ENCODE measurements at regions not wholly inside any gene's neighbourhood (a gene's known extent, or its start where the extent isn't known, plus 50 kb on each side); places are given as distances from the start of the nearest gene placed in this dataset.
"Not testable (repeated sequence)": the region's sequence is repeated elsewhere in the genome, so short reads cannot be mapped to it uniquely, and the experiment has no call there.

DNA sequence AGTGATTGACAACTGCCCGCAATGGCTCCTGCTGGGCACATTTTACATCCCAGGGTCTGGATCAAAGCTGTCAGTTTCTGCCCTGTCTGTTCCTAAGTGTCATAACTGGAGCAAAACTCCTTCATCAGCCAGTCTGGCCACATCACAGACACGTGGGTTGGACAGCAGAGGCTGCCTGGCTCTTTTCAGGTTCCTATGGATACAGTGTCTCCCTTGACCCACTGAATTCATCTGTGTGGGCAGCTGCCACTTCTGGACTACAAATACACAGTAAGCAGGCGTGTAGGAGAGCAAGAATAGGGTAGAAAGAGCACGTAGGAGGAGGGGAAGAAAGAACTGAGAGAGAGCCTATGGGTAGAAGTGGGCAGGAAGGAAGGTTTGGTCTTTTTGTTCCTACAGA is 238.0 kb downstream of the ENC1 start:
- no peak for DNase-seq (ENCODE audit: low spot score)

DNA sequence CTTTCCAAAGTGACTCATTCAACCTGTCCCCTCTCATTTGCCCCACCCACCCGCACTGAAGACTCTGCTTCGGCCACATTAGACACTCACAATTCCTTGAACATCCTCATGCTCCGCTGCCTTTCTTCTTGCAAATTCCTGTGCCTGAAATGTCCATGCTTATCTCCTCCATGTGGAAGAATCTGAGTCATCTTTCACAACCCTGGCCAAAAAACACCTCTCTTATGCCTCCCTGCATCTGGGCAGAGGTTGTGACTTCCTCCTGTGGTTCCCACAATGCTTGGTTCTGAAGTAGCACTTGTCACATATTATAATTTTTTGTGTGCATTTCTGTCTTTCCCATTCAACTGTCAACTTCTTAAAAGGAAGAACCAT is 238.6 kb downstream of the ENC1 start:
- DNase-seq (ENCODE audit: low spot score) = no peak

DNA sequence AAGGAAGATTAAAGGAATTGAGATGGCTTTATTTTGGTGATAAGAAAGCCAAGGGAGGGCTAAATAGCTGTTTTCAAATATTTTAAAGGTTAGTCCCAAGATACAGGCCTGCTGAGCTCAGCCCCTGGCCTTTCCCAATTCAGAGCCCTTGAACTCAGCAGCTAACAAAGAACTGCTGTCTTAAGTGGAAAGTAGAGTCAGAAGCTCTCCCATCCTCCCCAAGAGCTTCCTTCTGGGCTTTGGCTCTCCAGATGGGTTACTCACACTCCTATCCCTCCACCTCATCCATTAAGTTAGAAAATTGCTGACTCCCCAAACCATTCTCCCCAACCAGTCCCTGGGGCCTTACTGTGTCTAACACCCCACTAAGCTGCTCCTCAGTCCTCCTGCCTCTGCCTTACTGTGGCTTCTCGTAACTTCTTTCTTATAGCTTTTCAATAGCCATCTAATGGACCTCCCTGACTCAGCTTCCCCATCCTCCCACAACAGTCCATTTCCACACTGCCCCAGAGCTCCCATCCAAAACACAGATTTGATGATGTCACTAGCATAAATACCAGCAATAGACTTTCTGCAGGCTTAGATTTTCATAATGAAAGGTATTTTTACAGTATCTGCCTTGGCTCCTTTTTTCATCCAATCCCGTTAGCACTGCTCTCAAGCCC is 239.1 kb downstream of the ENC1 start:
- no peak for DNase-seq (ENCODE audit: low spot score)

DNA sequence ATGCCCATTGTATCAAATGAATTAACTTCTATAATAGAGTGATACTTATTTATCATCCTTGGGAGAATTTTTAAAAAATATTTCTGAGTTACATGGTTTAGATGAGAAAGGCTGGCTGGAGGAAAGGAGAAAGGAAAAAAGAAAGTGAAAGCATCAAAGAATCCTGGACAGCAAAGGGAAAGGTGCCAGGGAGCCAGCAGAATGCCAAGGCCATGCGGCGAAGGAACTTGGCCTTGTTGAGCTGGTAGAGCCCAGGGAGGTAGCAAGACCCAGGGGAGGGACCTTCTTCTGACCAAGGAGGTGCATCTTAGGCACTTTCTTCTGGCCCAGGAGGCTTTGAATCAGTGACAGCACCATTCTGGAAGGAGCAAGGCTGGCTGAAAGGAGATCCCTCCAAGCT is 240.5 kb downstream of the ENC1 start:
- no peak for DNase-seq (ENCODE audit: low spot score)

DNA sequence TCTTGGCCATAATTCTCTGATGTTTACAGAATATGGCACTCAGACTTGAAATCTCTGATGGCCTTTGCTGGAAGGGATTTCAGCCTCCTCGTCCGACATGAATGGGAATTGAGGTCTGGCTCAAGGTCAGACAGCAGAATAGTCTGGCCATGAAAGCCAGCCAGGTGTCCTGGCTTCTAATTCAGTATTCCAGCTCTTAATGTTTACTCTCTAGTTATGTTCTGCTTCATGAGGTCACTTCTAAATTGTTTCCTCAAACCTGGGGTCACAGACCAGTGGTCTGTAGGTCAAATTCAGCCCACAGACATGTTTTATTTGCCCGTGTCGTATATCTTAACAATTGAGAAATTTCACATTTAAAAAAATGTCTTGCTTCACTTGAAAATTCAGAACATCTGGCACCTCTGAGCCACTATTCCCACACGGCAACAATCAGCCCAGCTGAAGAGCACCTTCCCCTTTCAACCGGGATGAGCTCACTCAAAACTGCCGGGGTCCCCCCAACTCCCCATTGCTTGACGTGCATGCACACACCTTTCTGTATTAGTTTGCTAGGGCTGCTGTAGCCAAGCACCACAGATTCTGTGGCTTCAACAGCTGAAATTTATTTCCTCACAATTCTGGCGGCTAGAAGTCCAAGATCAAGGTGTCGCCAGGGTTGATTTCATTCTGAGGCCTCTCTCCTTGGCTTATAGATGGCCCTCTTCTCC is 243.5 kb downstream of the ENC1 start:
- DNase-seq (ENCODE audit: low spot score) = no peak

DNA sequence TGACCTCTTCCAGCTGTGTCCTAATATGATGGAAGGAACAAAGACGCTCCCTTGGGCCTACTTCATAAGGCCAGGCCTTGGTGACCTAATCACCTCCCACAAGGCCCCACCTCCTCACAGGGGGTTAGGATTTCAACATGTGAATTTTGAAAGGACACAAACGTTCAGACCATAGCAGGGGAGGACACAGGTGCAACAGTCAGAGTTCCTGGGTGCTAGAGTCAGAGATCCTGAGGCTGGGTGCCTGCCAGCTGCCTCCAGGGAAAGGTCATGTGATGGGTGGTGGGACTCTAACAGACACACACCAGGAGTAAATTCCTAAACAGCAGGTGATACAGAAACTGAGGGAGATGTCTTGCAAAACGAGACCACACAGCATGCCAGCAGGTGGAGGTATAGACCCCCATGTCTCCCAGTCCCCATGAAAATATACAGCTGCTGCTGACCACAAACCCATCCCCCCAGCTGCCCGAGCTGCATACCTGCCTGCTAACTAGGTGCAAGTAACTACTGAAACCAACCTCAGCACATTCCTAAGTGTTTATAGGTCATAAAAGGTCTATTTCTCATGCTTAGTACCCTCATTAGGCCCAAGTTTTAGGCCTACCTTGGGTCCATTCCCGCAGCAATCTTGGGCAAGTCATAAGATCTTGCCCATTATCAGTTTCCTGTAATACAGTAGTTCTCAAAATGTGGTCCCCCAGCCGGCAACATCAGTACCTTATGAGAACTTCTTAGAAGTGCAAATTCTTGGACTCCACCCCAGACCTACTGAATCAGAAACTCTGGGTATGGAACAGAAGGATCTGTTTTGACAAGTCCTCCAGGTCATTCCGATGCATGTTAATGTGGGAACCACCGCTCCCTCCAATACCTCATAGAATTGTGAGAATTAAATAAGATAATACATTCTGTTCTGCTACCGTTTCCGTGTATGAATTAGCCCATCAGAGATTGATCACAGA is 245.3 kb downstream of the ENC1 start:
- no peak for DNase-seq (ENCODE audit: low spot score)

DNA sequence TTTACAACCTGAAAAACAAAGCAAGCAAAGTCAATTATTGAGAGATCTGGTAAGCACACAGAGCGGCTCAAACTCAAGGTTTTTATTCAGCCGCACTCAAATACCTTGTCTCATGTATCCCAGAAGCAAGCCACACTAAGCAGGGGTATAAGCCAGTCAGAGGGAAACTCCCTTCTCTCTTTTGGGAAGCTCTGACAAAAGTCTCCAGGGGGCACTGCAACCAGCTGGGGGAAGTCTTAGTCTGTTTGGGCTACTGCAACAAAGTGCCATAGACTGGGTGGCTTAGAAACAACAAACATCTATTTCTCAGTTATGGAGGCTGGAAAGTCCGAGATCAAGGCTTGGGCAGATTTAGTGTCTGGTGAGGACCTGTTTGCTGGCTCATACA is 246.0 kb downstream of the ENC1 start:
- no peak for DNase-seq (ENCODE audit: low spot score)

DNA sequence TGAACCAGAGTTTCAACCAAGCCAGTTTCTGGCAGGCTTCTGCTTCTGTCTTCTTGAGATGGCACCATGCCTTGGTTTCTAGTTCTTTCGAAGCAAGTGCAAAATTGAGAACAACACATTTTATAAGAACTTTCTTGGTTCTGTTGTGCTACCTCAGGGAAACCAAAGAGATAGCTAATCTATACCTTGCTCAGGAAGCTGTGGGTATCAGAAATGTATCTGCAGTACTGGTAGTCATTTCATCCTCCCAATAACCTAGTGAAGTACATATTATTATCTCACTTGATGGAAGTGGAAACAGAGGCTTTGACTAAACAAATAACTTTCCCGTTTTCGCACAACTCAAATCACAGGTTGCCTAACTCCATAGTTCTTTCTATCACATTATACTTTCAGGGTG is 246.6 kb downstream of the ENC1 start:
- no peak for DNase-seq (ENCODE audit: low spot score)

DNA sequence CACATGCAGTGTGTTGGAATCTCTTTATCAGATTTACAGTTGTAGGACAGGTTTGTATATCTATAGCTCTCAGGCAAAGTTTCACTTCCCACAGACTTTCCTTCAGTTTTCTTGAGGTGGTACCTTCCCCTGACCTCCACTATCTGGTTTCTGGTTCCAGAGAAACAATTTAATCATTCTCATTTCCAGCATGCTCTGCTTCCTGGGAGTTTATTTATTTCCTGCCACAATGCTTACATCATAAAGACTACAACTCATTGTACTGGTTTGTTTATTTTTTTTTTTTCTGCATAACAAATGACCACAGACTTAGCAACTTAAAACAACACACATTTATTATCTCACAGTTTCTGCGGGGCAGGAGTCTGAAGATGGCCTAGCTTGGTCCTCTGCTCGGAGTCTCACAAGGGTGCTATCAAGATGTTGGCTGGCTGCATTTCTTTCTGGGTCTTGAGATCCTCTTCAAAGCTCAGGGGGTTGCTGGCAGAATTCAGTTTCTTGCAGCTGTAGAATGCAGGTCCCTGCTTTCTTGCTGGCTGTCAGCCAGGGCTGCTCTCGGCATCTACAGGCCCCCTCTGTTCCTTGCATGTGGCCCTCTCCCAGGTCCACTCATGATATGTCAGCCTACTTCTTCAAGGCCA is 247.7 kb downstream of the ENC1 start:
- DNase-seq (ENCODE audit: low spot score) = no peak

DNA sequence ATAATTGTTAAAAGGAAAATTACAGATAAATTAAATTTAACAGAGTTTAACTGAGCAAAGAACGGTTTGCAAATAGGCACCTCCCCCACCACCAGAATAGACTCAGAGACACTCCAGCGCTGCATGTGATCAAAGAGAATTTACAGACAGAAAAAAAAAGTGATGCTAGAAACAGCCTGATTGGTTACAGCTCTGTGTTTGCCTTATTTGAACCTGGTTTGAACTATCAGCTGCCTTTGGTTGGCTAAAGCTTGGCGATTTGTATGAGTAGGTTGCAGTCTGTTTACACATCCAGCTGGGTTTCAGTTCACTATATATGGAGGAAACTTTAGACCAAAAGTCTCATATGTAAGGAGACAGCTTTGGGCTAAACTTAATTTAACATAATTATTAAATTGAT is 249.1 kb downstream of the ENC1 start:
- no peak for DNase-seq (ENCODE audit: low spot score)

DNA sequence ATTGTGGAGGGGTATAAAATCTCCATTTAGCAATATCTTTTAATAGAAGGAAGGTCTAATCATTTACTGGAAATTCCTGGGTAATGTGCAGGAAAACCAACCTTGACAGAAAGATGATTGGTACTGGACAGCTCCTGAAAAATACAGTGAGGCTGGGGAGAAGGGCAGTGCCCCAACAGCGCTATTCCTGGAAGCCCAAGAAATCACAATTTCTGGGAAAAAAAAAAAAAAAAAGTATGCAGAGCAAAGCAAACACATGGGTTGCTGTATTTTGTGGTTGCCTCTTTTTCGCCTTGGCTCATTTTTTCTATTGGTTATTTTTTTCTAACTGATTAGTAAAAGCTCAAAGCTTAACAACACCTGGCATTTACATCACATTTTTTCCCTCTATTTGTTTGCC is 249.7 kb downstream of the ENC1 start:
- no peak for DNase-seq (ENCODE audit: low spot score)

DNA sequence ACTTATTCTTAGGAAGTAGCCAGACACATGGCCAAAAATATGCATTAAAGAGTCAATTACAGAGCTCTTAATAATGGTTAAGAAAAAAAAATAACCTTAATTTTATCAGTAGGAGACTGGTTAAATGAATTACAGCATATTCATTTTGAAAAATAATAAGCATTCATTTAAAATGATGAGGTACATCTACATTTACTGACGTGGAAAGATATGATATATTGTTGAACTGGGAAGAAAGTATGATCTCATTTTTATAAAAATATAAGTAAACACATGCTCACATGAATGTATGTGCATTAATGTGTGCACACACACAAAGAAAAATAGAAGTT is 250.3 kb downstream of the ENC1 start:
- no peak for DNase-seq (ENCODE audit: low spot score)

DNA sequence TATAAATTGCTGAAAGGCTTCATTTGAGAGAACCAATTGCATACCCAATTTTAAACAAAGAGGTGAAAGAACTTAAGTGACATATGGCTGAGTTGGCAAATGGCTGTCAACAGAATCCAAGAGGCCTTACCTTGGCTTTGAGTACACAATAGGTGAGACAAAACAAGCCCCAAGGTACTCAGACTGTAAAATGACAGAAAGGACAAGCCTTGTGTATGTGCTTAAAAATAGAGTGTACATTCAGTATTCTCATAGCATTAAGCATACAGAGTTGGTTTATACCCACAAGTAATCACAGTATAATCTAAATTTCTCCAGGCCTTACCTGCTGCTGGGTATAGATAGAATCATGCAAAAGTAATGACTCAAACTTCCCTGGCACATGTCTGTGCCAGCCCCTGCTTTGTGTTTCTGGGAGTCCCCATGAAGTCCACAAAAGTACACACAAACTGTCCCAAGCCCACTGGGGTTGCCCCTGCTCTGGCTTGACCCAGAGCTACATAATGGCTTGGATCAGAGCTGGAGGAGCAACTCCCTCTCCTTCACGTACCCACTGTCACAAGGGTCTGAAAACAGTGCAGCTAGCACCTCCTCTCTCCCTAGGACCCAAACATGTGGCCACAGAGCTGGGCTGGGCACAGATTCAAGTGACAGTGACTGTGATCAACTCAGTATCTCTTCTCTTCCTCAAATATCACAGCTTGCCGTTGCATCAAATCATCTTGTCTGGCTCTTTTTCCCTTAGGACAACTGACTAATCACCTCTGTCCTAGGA is 250.8 kb downstream of the ENC1 start:
- no peak for DNase-seq (ENCODE audit: low spot score)

DNA sequence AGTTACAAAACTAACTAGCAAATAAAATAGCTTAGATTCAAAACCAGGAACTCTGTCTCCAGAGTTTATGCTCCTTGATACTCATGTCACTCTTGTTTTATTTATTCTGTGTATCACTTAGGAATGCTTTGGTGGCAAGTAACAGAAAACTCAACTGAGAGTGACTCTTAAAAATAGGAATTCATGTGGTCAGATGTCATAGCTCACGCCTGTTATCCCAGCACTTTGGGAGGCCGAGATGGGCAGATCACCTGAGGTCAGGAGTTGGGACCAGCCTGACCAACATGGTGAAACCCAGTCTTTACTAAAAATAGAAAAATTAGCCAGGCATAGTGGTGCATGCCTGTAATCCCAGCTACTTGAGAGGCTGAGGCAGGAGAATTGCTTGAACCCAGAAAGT is 252.1 kb downstream of the ENC1 start:
- DNase-seq (ENCODE audit: low spot score) = not testable (repeated sequence)

DNA sequence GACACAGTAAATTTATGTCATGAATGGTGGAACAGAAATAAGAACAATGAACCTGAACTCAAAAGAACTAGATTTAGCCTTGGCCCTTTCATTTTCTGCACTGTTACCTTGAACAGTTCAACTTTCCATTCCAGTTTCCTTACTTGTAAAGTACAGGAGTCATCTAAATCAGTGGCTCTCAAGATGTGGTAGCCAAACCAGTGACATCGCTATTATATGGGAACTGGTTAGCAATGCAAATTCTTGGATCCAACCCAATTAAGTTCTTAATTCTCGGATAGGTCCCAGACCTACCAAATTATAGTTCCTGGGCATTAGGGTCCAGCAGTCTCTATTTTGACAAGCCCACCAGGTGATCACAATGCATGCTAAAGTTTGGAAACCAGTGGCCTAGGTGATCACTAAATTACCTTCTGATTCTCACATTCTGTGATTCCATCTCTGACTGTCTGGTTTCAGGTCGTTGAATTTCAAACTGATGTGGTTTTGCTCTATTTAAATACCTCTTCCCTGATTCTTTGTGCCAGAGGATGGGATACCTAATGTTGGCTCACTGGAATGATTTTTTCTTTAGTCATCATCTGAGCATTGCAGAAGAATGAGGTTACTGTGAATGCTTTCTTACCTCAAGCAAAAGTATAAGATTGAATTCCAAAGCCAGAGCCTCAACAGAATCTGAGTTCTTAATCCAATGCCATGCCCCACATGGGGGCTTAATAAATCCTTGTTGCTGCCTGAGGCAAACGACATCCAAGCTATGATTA is 253.8 kb downstream of the ENC1 start:
- DNase-seq (ENCODE audit: low spot score) = no peak

DNA sequence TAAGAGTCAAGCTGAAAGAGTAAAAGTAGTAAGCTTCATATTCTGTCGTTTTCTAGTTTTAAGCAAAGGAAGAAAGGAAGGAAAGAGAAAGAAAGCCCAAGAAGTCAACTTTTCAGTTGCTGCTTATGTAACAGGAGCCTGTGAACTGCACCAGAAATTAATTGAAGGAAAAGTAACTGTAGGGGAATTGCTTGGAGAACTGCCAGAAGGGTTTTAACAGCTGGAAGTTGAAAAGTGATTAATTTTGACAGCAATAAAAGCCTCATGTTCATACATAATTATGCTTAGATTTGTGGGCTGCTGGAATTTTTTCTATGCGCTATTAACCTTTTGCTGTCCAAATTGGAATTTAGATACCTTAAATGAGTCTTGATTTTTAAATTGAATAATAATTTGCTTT is 255.7 kb downstream of the ENC1 start:
- no peak for DNase-seq (ENCODE audit: low spot score)

DNA sequence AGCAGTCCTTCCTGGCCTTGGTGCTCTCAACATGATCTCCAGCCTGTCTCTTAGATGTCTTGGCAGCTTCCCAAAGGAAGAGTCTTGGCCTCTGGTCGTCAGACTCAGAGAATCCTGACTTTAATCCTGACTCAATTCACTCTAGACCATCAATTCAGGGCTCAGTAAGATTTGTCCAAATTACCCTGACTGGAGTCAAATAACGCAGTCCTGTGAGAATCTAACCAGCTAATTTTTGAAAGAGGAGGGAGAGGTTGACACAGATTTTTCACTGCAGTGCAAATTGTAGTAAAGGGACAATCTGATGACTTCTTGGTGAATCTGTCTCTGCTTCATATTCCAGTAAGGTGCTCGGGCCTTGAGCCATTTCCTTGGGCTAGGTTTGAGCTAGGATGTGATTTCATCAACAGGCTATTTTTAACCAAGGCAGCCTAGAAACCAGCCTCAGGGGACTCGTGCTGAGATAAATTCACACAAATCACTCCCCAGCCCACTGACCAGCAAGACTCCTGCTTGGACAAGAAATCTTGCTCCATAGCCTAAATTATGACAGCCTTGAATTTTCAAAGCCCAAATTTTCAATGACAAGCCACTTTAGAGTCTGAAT is 257.4 kb downstream of the ENC1 start:
- DNase-seq (ENCODE audit: low spot score) = no peak

DNA sequence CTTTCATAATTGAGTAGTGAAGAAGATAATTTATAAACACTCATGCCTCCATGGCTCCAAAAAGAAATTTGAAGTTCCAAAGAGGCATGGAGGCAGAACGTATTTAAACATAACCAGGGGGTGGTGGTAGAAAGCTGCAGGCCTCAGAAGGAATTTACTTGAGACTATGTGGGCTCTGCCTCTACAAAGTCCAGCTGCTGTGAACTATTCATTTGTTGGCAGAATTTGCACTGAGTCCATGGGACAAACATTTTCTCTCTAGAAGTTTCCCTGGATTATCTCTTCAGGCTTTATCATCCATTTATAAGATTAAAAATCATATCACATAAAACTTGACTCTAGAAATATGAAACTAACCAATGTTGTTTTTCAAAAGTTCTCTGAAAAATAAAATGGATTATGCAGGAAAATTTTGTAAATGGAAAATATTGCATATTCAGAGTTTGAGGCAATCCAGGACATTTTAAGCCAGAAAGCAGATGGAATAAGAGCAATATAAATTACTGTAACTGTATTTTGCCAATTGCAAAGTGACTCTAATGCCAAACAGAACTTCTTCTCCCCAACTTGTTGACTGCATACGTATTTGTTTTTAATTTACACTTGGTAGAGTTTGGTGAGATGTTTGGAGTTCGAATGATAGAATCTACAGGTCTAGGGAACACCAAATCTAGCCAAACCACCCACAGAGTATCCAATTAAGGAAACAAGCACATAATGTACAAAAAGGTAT is 258.2 kb downstream of the ENC1 start:
- no peak for DNase-seq (ENCODE audit: low spot score)

DNA sequence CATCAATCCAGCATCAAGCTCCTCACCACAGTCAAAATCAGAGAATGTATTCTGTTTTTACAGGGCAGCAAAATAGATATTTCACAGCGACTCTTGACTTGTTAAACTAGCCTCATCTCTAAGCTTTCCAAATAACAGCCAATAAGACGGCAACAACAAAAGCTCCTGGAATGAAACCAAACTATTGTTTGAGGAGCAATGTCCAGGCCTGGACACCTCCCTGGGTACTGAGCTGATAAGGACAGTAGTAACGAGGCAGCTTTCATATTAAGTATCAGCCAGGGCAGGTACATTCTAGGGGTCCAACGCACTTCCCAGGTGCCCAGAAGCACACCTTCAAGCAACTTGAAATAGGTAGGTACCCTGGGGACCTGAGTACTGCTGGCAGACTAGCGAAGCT is 260.3 kb downstream of the ENC1 start:
- no peak for DNase-seq (ENCODE audit: low spot score)

DNA sequence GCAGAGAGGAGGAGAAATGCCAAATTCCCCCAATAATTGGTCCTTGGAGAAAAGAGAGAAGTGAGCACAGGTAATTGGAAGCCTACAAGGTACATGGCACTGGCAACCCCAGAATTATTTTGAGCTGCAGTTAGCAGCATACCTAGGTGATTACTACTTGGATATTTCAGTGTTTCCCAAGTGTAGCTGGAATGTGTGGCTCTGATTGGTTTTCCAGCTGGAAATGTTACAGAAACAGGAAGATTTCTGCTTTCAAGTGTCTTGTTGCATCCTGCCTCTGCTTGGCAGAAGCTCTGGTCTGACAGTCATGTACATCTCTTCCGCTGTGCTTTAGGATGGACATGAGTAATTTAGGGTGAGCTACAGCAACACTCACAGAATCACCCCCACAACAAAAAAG is 262.1 kb downstream of the ENC1 start:
- no peak for DNase-seq (ENCODE audit: low spot score)
